ENCODE measurements at regions not wholly inside any gene's neighbourhood (a gene's known extent, or its start where the extent isn't known, plus 50 kb on each side); places are given as distances from the start of the nearest gene placed in this dataset.
A peak's percentile ranks its signal among the peaks of the same experiment; 100 is the strongest.

- DNase-seq (ENCODE audit: low read depth), result no peak
Measured at GRCh38 chr16:24414534-24414933, 124.8 kb upstream of the RBBP6 start.

GRCh38 chr16:24418733-24419132, 120.6 kb upstream of the RBBP6 start:
- no peak for DNase-seq (ENCODE audit: low read depth)

- no peak for DNase-seq (ENCODE audit: low read depth)
Measured at GRCh38 chr16:24423312-24423711, 116.1 kb upstream of the RBBP6 start.

GRCh38 chr16:24424364-24424763, 115.0 kb upstream of the RBBP6 start:
- no peak for DNase-seq (ENCODE audit: low read depth)

GRCh38 chr16:24427840-24428239, 111.5 kb upstream of the RBBP6 start:
- no peak for DNase-seq (ENCODE audit: low read depth)

- no peak for DNase-seq (ENCODE audit: low read depth)
Measured at GRCh38 chr16:24428756-24429155, 110.6 kb upstream of the RBBP6 start.

- DNase-seq (ENCODE audit: low read depth), result no peak
Measured at GRCh38 chr16:24430954-24431760, 108.2 kb upstream of the RBBP6 start.

GRCh38 chr16:24433706-24434105, 105.7 kb upstream of the RBBP6 start:
- no peak for DNase-seq (ENCODE audit: low read depth)

GRCh38 chr16:24440306-24440705, 99.1 kb upstream of the RBBP6 start:
- DNase-seq (ENCODE audit: low read depth), result no peak

- no peak for DNase-seq (ENCODE audit: low read depth)
Measured at GRCh38 chr16:24442631-24443030, 96.7 kb upstream of the RBBP6 start.

- DNase-seq (ENCODE audit: low read depth), result no peak
Measured at GRCh38 chr16:24445216-24445615, 94.2 kb upstream of the RBBP6 start.

- DNase-seq (ENCODE audit: low read depth), result no peak
Measured at GRCh38 chr16:24446189-24446588, 93.2 kb upstream of the RBBP6 start.

GRCh38 chr16:24452724-24453123, 86.6 kb upstream of the RBBP6 start:
- DNase-seq (ENCODE audit: low read depth), result no peak

GRCh38 chr16:24463196-24463945, 76.0 kb upstream of the RBBP6 start:
- peak; percentile 32 for DNase-seq (ENCODE audit: low read depth)

- peak; percentile 5 for DNase-seq (ENCODE audit: low read depth)
Measured at GRCh38 chr16:24471561-24472350, 67.6 kb upstream of the RBBP6 start.

GRCh38 chr16:24477492-24477891, 61.9 kb upstream of the RBBP6 start:
- DNase-seq (ENCODE audit: low read depth), result no peak

GRCh38 chr16:24478401-24478800, 61.0 kb upstream of the RBBP6 start:
- no peak for DNase-seq (ENCODE audit: low read depth)

GRCh38 chr16:24482681-24483202, 56.6 kb upstream of the RBBP6 start:
- no peak for DNase-seq (ENCODE audit: low read depth)

GRCh38 chr16:24488045-24488444, 51.3 kb upstream of the RBBP6 start:
- DNase-seq (ENCODE audit: low read depth), result no peak

Measured in CMK (cell line).